HG03378 (cell line): ENCODE measurements at regions not wholly inside any gene's neighbourhood (a gene's known extent, or its start where the extent isn't known, plus 50 kb on each side); places are given as distances from the start of the nearest gene placed in this dataset.

Source experiments
- ATAC-seq: cut with Tn5 transposase; IDR thresholded peaks from one replicate; pipeline ENCODE4 v1.9.1; 2021; ENCODE audit warnings: mild to moderate bottlenecking, moderate library complexity; ENCODE audit not compliant: unreplicated experiment

- ATAC-seq = no peak
Measured at GRCh38 chr7:155201325-155202087, 96.2 kb upstream of the INSIG1 start.

DNA sequence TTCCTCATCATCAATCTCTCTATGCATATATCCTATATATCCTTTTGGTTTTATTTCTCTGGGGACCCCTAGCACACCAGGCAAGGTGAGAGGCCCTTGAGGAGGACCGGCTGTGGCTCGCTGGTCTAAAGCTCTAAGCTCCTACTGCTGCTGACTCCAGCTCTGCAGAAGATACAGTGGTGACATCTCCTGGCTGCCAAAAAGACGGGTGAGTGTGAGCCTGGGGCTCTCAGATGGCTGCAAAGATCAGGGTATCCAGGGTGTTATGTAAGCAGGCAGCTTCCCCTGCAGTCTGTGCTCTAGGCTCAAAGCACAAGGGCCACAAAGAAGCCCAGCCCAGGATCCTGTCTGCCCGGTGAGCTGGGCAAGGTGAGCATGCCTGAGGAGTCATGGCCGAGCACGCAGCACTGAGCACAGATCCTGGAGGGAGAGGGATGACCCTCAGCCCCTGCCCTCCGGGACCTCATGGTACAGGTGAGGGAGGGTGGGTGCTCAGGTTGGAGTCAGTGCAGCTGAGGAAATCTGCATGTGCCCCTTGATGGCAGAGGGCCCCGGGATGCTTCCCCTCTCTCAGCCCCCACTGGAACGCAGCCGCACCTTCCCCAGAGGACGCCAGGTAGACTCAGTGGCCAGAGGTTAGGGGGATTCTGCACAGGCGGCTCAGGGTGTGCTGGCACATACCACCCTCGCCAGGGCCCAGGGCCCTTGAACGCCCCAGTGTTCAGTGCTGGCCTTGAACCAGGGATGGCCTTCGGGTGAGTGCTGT, 95.4 kb upstream of the INSIG1 start:
- ATAC-seq = no peak

DNA sequence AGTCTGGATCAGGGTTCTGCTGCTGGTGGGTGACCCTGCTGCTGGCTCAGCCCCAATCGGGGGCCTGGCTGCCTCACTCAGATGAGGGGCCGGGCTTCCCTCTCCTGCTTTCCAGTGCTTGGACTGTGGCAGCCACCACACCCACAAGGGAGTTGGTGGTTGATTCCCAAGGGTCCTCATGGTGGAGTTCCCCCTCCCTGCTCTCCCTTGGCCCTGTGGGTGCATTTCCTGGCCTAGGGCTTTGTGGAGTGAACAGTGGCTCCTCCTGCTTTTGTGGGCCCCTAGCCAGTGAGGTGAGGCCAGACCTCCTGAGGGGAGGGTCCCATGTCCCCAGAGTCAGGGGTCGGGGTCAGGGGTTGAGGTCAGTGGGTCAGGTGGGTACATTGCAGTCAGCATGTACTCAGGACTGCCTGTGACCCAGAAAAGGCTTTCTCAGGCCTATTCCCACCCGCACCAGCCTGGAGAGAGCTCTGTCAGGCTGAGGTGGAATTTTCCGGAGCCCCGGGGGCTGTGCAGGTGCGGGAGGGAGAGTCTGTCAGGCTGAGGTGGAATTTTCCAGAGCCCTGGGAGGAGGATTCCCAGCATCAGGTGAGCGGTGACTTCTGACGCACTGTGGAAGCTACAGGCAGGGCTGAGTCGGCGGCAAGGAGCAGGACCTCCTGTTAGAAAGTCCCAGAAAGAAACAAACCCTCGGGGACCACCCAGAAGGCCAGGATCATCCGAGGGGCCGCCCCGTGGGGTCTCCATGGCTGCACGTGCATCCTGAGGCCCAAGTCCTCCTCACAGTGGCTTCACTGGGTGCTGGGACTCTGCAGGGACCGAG, 94.4 kb upstream of the INSIG1 start:
- ATAC-seq = no peak

DNA sequence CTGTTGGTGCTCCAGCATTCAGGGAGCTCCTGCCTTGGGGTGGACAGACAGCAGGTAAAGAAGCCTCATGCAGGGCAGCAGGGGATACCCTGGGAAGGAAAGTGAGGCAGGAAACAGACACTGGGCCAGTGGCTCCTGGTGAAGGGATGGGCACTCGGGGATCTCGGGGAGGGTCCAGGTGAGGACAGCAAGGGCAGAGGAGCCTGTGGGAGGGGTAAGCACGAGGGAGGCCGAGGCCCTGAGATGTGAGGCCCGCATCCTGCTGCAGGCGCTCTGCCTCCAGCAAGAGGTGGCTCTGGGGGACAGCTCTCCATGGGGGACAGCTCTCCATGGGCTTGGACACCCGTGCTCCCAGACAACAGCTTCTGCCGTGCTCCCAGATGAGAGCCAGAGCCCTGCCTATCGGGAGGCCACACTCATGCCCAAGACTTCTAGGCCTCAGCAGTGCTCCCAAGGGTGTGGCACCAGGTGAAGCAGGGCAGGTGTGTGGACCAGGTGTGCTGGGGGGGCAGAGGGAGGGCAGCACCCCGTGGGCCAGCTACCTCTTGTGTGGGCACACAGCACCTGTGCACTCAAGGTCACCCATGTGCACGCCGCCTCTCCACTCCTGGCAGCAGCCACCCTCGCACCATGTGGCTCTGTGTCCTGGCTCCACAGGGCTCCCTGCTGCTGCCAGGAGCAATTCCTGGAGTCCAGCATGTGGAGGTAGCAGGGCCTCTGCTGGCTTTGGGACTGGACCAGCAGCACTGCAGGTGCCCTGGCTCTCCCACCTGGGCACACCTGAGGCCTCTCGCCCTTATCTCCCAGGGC, 93.6 kb upstream of the INSIG1 start:
- ATAC-seq = no peak

- ATAC-seq = no peak
Measured at GRCh38 chr7:155204744-155205367, 92.8 kb upstream of the INSIG1 start.

DNA sequence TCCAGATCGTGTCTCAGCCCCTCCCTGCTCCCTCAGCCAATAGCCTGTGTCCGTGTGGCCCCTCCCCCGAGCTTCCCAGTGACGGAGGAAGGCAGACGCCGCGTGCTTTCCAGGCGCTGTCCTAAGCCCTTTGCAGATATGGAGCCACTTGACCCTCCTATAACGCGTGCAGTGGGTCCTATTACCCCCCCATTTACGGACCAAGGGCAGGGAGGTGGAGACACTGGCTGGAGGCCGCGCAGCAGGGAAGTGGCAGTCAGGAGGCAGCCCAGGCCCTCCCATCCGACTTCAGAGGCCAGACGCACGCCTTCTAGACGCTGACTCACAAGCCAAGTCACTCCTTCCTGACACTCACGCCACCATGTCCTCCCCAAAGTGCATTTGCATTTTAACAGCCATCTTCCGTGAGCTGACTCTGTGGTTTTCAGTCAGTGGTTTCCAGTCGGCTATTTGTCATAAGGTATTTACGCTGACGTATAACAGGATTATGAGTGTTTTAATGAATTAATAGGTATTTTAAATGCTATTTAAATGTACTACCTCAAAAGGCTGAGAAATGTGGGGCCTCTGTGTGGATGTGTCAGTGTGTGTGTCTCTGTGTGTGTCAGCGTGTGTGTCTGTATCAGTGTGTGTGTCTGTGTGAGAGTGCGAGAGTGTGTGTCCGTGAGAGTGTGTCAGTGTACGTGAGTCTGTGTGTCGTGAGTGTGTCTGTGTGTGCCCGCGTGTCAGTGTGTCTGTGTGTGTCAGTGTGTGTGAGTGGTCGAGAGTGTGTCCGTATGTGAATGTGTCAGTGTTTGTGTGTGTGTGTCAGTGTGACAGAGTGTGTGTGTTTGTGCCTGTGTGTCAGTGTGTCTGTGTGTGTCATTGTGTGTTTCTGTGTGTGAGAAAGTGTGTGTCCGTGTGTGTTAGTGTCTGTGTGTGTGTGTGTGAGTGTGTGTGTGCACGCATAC, 92.0 kb upstream of the INSIG1 start:
- ATAC-seq = peak; percentile 88

- peak; percentile 42 for ATAC-seq
Measured at GRCh38 chr7:155206318-155207020, 91.2 kb upstream of the INSIG1 start.

GRCh38 chr7:155207326-155208002, 90.2 kb upstream of the INSIG1 start:
- ATAC-seq = no peak

DNA sequence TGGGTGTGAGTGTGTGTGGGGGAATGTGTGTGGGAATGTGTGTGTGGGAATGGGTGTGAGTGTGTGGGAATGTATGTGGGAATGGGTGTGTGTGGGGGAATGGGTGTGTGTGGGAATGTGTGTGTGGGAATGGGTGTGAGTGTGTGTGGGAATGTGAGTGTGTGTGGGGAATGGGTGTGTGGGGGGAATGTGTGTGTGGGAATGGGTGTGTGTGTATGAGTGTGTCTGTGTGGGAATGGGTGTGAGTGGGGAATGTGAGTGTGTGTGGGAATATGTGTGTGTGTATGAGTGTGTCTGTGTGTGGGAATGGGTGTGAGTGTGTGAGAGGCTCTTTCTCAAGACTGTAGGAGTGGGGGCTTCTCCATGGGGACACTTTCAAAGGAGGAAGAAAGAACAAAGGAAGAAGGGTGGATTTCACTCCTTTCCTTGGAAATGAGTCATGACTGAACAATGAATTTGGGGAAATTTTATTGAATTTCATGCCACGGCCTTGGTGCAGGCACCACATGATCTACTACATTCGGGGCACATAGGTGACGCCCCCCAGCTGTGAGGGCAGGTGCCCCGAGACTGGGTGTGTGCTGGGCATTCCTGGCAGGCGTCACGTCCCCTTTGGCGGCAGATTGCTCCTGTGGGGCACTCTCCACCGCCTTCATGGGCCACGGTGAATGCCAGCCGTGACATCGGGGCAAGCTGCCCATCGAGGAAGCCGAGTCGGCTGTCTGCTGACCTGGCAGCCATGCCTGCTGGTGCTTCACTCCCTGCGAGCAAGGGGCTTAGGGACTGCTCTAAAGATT, 88.8 kb upstream of the INSIG1 start:
- ATAC-seq = no peak

GRCh38 chr7:155209478-155210319, 88.0 kb upstream of the INSIG1 start:
- ATAC-seq = no peak

DNA sequence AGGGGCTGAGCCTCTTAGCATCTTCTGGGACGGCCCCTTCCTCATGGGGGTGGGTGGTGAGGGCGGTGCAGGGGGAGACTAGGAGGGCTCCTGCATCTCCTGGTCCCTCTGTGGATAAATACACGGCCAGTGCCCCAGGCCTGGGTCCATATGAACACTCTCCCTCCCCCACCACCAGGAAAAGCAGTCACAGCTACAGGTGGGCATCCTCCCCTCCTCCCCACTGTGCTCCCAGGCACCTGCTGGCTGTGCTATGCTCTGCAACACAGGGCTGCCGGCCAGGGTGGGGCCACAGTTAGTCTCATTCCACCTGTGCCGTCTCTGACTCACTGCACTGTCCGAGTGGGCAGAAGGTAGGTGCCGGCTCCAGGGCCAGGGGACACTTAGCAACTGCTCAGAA, 87.3 kb upstream of the INSIG1 start:
- no peak for ATAC-seq

- ATAC-seq = no peak
Measured at GRCh38 chr7:155211173-155211572, 86.5 kb upstream of the INSIG1 start.

GRCh38 chr7:155211761-155212160, 85.9 kb upstream of the INSIG1 start:
- no peak for ATAC-seq

GRCh38 chr7:155212301-155213015, 85.2 kb upstream of the INSIG1 start:
- no peak for ATAC-seq

- ATAC-seq = no peak
Measured at GRCh38 chr7:155213385-155213784, 84.3 kb upstream of the INSIG1 start.
